ENCODE measurements at regions not wholly inside any gene's neighbourhood (a gene's known extent, or its start where the extent isn't known, plus 50 kb on each side); places are given as distances from the start of the nearest gene placed in this dataset.
A peak's percentile ranks its signal among the peaks of the same experiment; 100 is the strongest.

DNA sequence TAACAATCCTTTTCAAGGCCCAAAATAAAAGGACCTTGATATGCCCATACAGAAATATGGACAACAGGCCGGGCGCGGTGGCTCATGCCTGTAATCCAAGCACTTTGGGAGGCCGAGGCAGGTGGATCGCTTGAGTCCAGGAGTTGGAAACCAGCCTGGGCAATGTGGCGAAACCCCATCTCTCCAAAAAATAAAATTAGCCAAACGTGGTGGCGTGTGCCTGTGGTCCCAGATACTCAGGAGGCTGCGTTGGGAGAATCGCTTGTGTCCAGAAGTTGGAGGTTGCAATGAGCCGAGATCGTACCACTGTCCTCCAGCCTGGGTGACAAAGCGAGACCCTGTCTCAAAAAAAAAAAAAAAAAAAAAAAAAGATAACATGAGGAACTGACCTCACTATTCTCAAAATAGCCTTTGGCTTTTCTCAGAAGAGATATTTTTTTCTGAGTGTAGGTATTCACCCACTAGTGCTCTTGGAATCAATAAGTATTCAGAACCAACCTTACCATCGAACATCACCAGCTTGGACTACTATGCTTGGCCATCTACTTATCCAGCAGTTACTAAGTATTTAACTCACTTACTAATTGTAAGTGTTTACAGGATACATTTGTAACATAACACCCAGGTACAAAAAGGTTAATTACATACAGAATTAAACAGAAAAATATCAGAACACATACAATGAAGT is 99.2 kb downstream of the OR2B2 start:
- no peak overlapping the region for H3K4me2 ChIP-seq (ENCODE audit: extremely low read depth, insufficient read depth, low read length)
- H3K27ac ChIP-seq (ENCODE audit: insufficient read depth, low read length) = no peak overlapping the region

DNA sequence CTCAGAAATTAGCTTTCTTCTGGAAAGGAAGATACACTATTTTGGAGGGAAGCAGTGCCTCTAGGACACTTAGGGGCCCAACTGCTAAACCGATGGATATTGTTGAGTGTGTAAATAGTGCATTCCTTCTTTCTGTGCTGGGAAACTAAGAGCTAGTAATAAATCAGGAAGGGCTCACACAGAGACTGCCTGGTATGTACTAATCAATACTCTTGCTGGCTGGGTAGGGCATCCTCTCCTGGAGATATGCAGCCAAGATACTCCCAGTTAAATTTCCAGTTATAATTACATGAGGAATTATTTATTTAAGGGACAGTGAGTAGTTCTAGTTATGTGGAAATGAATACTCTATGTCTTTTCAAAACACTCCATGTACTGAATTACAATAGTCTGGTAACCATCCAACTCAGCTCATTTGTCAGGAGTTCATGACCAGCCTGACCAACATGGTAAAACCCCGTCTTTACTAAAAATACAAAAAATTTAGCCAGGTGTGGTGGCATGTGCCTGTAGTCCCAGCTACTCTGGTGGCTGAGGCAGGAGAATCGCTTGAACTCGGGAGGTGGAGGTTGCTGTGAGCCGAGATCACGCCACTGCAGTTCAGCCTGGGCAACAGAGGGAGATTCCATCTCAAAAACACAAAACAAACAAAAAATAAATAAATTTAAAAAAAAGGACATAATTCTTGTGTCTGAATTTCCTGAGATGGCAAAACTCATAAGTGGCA is 100.0 kb downstream of the OR2B2 start:
- Histone ChIP-seq H3K27me3 (ENCODE audit: control insufficient read depth, insufficient read depth, low read length) (no peaks in the 10 kb centered on the region), H3K4me3 (replicated peaks in 1 of 4; ENCODE audit: control extremely low read depth in 1 of 4, insufficient read depth in 1 of 4, low read depth in 3 of 4, low read length in 4 of 4) (no peak overlapping the region), H3K4me1 (ENCODE audit: control insufficient read depth, extremely low read depth, insufficient read depth, low read length) (peaks cover 2% of the 10 kb centered on the region), H3K4me2 (ENCODE audit: extremely low read depth, insufficient read depth, low read length) (no peak overlapping the region), H3K9ac (ENCODE audit: insufficient read depth, low read length) (no peak overlapping the region), H3K27ac (ENCODE audit: insufficient read depth, low read length) (no peak overlapping the region), H3K79me2 (ENCODE audit: control insufficient read depth, insufficient read depth, low read length) (no peaks in the 10 kb centered on the region), H3K9me3 (ENCODE audit: control insufficient read depth, insufficient read depth, low read depth, low read length) (no peaks in the 10 kb centered on the region), H2AFZ (ENCODE audit: low read length) (no peak overlapping the region), H3K36me3 (ENCODE audit: control insufficient read depth, insufficient read depth, low read length) (no peaks in the 10 kb centered on the region), H4K20me1 (ENCODE audit: control insufficient read depth, extremely low read depth, insufficient read depth, low read length) (no peaks in the 10 kb centered on the region)
- DNase-seq (ENCODE audit: low read depth in 2 of 2) = no peak
- TF ChIP-seq EZH2 (IDR thresholded peaks at IDR 0.05; ENCODE audit: low read length, missing control alignments) = no peak
- TF ChIP-seq, protein P1, sequence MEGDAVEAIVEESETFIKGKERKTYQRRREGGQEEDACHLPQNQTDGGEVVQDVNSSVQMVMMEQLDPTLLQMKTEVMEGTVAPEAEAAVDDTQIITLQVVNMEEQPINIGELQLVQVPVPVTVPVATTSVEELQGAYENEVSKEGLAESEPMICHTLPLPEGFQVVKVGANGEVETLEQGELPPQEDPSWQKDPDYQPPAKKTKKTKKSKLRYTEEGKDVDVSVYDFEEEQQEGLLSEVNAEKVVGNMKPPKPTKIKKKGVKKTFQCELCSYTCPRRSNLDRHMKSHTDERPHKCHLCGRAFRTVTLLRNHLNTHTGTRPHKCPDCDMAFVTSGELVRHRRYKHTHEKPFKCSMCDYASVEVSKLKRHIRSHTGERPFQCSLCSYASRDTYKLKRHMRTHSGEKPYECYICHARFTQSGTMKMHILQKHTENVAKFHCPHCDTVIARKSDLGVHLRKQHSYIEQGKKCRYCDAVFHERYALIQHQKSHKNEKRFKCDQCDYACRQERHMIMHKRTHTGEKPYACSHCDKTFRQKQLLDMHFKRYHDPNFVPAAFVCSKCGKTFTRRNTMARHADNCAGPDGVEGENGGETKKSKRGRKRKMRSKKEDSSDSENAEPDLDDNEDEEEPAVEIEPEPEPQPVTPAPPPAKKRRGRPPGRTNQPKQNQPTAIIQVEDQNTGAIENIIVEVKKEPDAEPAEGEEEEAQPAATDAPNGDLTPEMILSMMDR (conservative IDR thresholded peaks at IDR 0.05 in 1 of 2, IDR thresholded peaks at IDR 0.05 in 1 of 2; ENCODE audit: low read depth in 1 of 2, low read length in 2 of 2) = no peak

More for the DNA sequence above, 99.2 kb downstream of the OR2B2 start:
- H3K4me1 ChIP-seq (ENCODE audit: control insufficient read depth, extremely low read depth, insufficient read depth, low read length) = peaks cover 2% of the 10 kb centered on the region
- no peaks in the 10 kb centered on the region for H3K79me2 ChIP-seq (ENCODE audit: control insufficient read depth, insufficient read depth, low read length)
- H2AFZ ChIP-seq (ENCODE audit: low read length) = no peak overlapping the region
- DNase-seq (ENCODE audit: low read depth in 2 of 2) = no peak
- no peaks in the 10 kb centered on the region for H3K9me3 ChIP-seq (ENCODE audit: control insufficient read depth, insufficient read depth, low read depth, low read length)
- H3K4me3 ChIP-seq (replicated peaks in 1 of 4; ENCODE audit: control extremely low read depth in 1 of 4, insufficient read depth in 1 of 4, low read depth in 3 of 4, low read length in 4 of 4) = no peak overlapping the region
- H4K20me1 ChIP-seq (ENCODE audit: control insufficient read depth, extremely low read depth, insufficient read depth, low read length) = no peaks in the 10 kb centered on the region
- H3K36me3 ChIP-seq (ENCODE audit: control insufficient read depth, insufficient read depth, low read length) = no peaks in the 10 kb centered on the region
- TF ChIP-seq, protein P1 (conservative IDR thresholded peaks at IDR 0.05 in 1 of 2, IDR thresholded peaks at IDR 0.05 in 1 of 2; ENCODE audit: low read depth in 1 of 2, low read length in 2 of 2) = no peak
- no peak for TF ChIP-seq EZH2 (IDR thresholded peaks at IDR 0.05; ENCODE audit: low read length, missing control alignments)
- H3K9ac ChIP-seq (ENCODE audit: insufficient read depth, low read length) = no peak overlapping the region
- H3K27me3 ChIP-seq (ENCODE audit: control insufficient read depth, insufficient read depth, low read length) = no peaks in the 10 kb centered on the region

DNA sequence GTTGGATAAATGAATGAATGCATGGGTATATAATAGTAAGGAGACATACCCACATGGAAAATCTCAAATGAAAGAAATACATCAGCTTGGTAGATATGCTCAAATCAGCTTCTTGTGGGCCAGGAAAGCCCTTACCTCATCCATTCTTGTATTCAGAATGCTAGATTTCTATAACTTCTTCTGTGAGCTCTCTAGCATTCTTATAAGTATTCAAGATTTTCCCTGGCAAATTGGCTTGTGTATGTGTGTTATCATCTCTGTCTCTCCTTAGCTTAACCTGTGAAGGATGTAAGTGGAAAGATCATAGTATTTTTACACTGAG is 100.8 kb downstream of the OR2B2 start:
- Histone ChIP-seq H3K27ac (ENCODE audit: insufficient read depth, low read length) (no peak overlapping the region), H4K20me1 (ENCODE audit: control insufficient read depth, extremely low read depth, insufficient read depth, low read length) (no peaks in the 10 kb centered on the region), H3K4me2 (ENCODE audit: extremely low read depth, insufficient read depth, low read length) (peak overlapping the region; percentile 98), H3K79me2 (ENCODE audit: control insufficient read depth, insufficient read depth, low read length) (no peaks in the 10 kb centered on the region), H3K4me1 (ENCODE audit: control insufficient read depth, extremely low read depth, insufficient read depth, low read length) (peaks cover 5% of the 10 kb centered on the region), H3K27me3 (ENCODE audit: control insufficient read depth, insufficient read depth, low read length) (no peaks in the 10 kb centered on the region), H3K9me3 (ENCODE audit: control insufficient read depth, insufficient read depth, low read depth, low read length) (no peaks in the 10 kb centered on the region), H2AFZ (ENCODE audit: low read length) (no peak overlapping the region), H3K36me3 (ENCODE audit: control insufficient read depth, insufficient read depth, low read length) (no peaks in the 10 kb centered on the region), H3K4me3 (replicated peaks in 1 of 4; ENCODE audit: control extremely low read depth in 1 of 4, insufficient read depth in 1 of 4, low read depth in 3 of 4, low read length in 4 of 4) (peak overlapping the region; percentile 68 to 89 (median 78)), H3K9ac (ENCODE audit: insufficient read depth, low read length) (no peak overlapping the region)
- DNase-seq (ENCODE audit: low read depth in 2 of 2) = no peak
- TF ChIP-seq, protein P1 (conservative IDR thresholded peaks at IDR 0.05 in 1 of 2, IDR thresholded peaks at IDR 0.05 in 1 of 2; ENCODE audit: low read depth in 1 of 2, low read length in 2 of 2) = no peak
- no peak for TF ChIP-seq EZH2 (IDR thresholded peaks at IDR 0.05; ENCODE audit: low read length, missing control alignments)
